Liver (tissue), 8 donors: ENCODE measurements at regions not wholly inside any gene's neighbourhood (a gene's known extent, or its start where the extent isn't known, plus 50 kb on each side); places are given as distances from the start of the nearest gene placed in this dataset.

Source experiments
- DNase-seq: peaks from one replicate; pipeline ENCODE4 v3.0.0-alpha.2; 2017; ENCODE audit warnings: low spot score
- H3K27ac ChIP-seq, 2 donors: one replicate each; pipeline ENCODE4 v1.7.0; 2013; ENCODE audit warnings: inconsistent platforms in 2 of 2, low read length in 2 of 2, control low read depth in 1 of 2, low read depth in 1 of 2, mild to moderate bottlenecking in 1 of 2
- H3K27me3 ChIP-seq, 4 donors: one replicate each; pipeline versions ENCODE4 v1.6.1 to v1.7.0; 2013; ENCODE audit warnings: low read length in 3 of 4, inconsistent platforms in 1 of 4, mild to moderate bottlenecking in 1 of 4, moderate library complexity in 1 of 4; ENCODE audit not compliant: control insufficient read depth in 4 of 4, insufficient read depth in 4 of 4
- H3K36me3 ChIP-seq, 4 donors: one replicate each; pipeline versions ENCODE4 v1.6.1 to v1.7.0; 2013; ENCODE audit warnings: low read length in 3 of 4, mild to moderate bottlenecking in 3 of 4, low read depth in 1 of 4, moderate library complexity in 1 of 4; ENCODE audit not compliant: control insufficient read depth in 4 of 4, insufficient read depth in 3 of 4
- H3K4me1 ChIP-seq, 4 donors: one replicate each; pipeline versions ENCODE4 v1.6.1 to v1.7.0; 2013; ENCODE audit warnings: low read length in 3 of 4, mild to moderate bottlenecking in 3 of 4, moderate library complexity in 1 of 4; ENCODE audit not compliant: control insufficient read depth in 4 of 4, insufficient read depth in 4 of 4
- H3K4me3 ChIP-seq, 3 donors: one replicate each; pipeline versions ENCODE4 v1.6.1 to v1.7.0; 2013; ENCODE audit warnings: low read length in 3 of 3, control low read depth in 1 of 3, low read depth in 1 of 3, mild to moderate bottlenecking in 1 of 3
- H3K9ac ChIP-seq, 2 donors: one replicate each; pipeline ENCODE4 v1.7.0; 2013; ENCODE audit warnings: low read length in 2 of 2, mild to moderate bottlenecking in 2 of 2, moderate library complexity in 2 of 2, control low read depth in 1 of 2, low read depth in 1 of 2
- H3K9me3 ChIP-seq, 4 donors: one replicate each; pipeline versions ENCODE4 v1.6.1 to v1.7.0; 2013; ENCODE audit warnings: low read length in 3 of 4; ENCODE audit not compliant: control insufficient read depth in 4 of 4
- CTCF ChIP-seq: fragments of 150-350 bp; IDR thresholded peaks from 2 replicates; pipeline ENCODE4 v1.5.1; 2017; ENCODE audit warnings: improper control_type of control experiment, low read depth, low read length; ENCODE audit not compliant: missing input control
- EGR1 ChIP-seq, 2 donors: IDR thresholded peaks; 2 replicates each; pipeline ENCODE4 v1.6.1; 2016 to 2018; ENCODE audit warnings: antibody characterized with exemption in 2 of 2, low read depth in 2 of 2
- FOXA1 ChIP-seq: IDR thresholded peaks from 2 replicates; pipeline ENCODE4 v1.6.1; 2016; ENCODE audit warnings: antibody characterized with exemption
- GABPA ChIP-seq, 2 donors: IDR thresholded peaks in 1 of 2; conservative IDR thresholded peaks in 1 of 2; 2 replicates each; pipeline ENCODE4 v1.6.1; 2016; ENCODE audit warnings: antibody characterized with exemption in 2 of 2, mild to moderate bottlenecking in 1 of 2, moderate library complexity in 1 of 2
- HNF4A ChIP-seq, 2 donors: conservative IDR thresholded peaks; 2 replicates each; pipeline ENCODE4 v1.6.1; 2016; ENCODE audit warnings: antibody characterized with exemption in 2 of 2, mild to moderate bottlenecking in 2 of 2
- JUND ChIP-seq, 2 donors: IDR thresholded peaks; 2 replicates each; pipeline ENCODE4 v1.6.1; 2016; ENCODE audit warnings: antibody characterized with exemption in 2 of 2
- MAX ChIP-seq: IDR thresholded peaks from 2 replicates; pipeline ENCODE4 v1.6.1; 2016; ENCODE audit warnings: antibody characterized with exemption
- NR2F2 ChIP-seq: IDR thresholded peaks from 2 replicates; pipeline ENCODE4 v1.6.1; 2016; ENCODE audit warnings: antibody characterized with exemption
- RAD21 ChIP-seq, 2 donors: IDR thresholded peaks; 2 replicates each; pipeline ENCODE4 v1.6.1; 2016; ENCODE audit warnings: antibody characterized with exemption in 2 of 2, mild to moderate bottlenecking in 2 of 2
- REST ChIP-seq: IDR thresholded peaks from 2 replicates; pipeline ENCODE4 v1.6.1; 2016; ENCODE audit warnings: antibody characterized with exemption, mild to moderate bottlenecking
- RXRA ChIP-seq, 2 donors: IDR thresholded peaks; 2 replicates each; pipeline ENCODE4 v1.6.1; 2017 to 2018; ENCODE audit warnings: antibody characterized with exemption in 2 of 2, mild to moderate bottlenecking in 1 of 2
- SP1 ChIP-seq: IDR thresholded peaks from 2 replicates; pipeline ENCODE4 v1.6.1; 2018; ENCODE audit warnings: antibody characterized with exemption, mild to moderate bottlenecking
- TAF1 ChIP-seq: conservative IDR thresholded peaks from 2 replicates; pipeline ENCODE4 v1.6.1; 2016; ENCODE audit warnings: antibody characterized with exemption, mild to moderate bottlenecking
- YY1 ChIP-seq: IDR thresholded peaks from 2 replicates; pipeline ENCODE4 v1.6.1; 2016; ENCODE audit warnings: antibody characterized with exemption, mild to moderate bottlenecking
- ZBTB33 ChIP-seq: IDR thresholded peaks from 2 replicates; pipeline ENCODE4 v1.6.1; 2016; ENCODE audit warnings: antibody characterized with exemption
- WGBS: extraction: QIAGEN DNeasy Blood & Tissue Kit; methylation state at CpG from one replicate; pipeline ENCODE4 v1.1.7; 2013; 5-methylcytosine and 5-hydroxymethylcytosine counted together
- donor health status: healthy.
- donor health status: healthy.
- donor health status: healthy.
- donor health status: healthy.
- donor health status: healthy.

GRCh38 chr17:74123350-74123749 lies 80.1 kb upstream of the RPL38 start (continued):
- no peak for TF ChIP-seq RXRA (IDR thresholded peaks at IDR 0.05)

GRCh38 chr17:74123866-74124444 lies 79.5 kb upstream of the RPL38 start:
- Histone ChIP-seq H3K27me3 (peaks cover 0 to 3% (median 0%) of the 10 kb centered on the region in 4 donors), H3K9me3 (no peaks in the 10 kb centered on the region), H3K4me3 (no peak overlapping the region), H3K27ac (no peak overlapping the region), H3K9ac (no peak overlapping the region), H3K4me1 (no peaks in the 10 kb centered on the region), H3K36me3 (no peaks in the 10 kb centered on the region)
- TF ChIP-seq NR2F2 (no peak), FOXA1 (no peak), RXRA (IDR thresholded peaks at IDR 0.05) (no peak), EGR1 (IDR thresholded peaks at IDR 0.05; ENCODE audit: low read depth in 2 of 2) (no peak), SP1 (no peak)
- 84% methylated on average over 9 of the region's 9 CpGs for WGBS
- DNase-seq, result no peak

- no peaks in the 10 kb centered on the region for H3K9me3 ChIP-seq
- no peak overlapping the region for H3K27ac ChIP-seq
- H3K36me3 ChIP-seq, result no peaks in the 10 kb centered on the region
- H3K27me3 ChIP-seq, result peaks cover 0 to 2% (median 0%) of the 10 kb centered on the region in 4 donors
- H3K9ac ChIP-seq, result no peak overlapping the region
- no peak for TF ChIP-seq ZBTB33
- TF ChIP-seq YY1, result no peak
- TF ChIP-seq GABPA (IDR thresholded peaks at IDR 0.05 in 1 of 2, conservative IDR thresholded peaks at IDR 0.05 in 1 of 2), result no peak
- DNase-seq, result no peak
- no peak overlapping the region for H3K4me3 ChIP-seq
- WGBS, result 27% methylated on average over 4 of the region's 4 CpGs
- no peaks in the 10 kb centered on the region for H3K4me1 ChIP-seq
Measured at GRCh38 chr17:74125156-74125555, 78.3 kb upstream of the RPL38 start.

GRCh38 chr17:74126179-74126900 lies 77.1 kb upstream of the RPL38 start:
- no peak overlapping the region for H3K4me3 ChIP-seq
- H3K27ac ChIP-seq, result no peak overlapping the region
- DNase-seq, result no peak
- peaks cover 0 to 2% (median 0%) of the 10 kb centered on the region in 4 donors for H3K27me3 ChIP-seq
- no peaks in the 10 kb centered on the region for H3K36me3 ChIP-seq
- H3K9ac ChIP-seq, result no peak overlapping the region
- H3K4me1 ChIP-seq, result no peaks in the 10 kb centered on the region
- 64% methylated on average over 11 of the region's 11 CpGs for WGBS
- H3K9me3 ChIP-seq, result no peaks in the 10 kb centered on the region
- TF ChIP-seq REST, result no peak
- no peak for TF ChIP-seq TAF1
- TF ChIP-seq CTCF, result no peak
- TF ChIP-seq JUND (IDR thresholded peaks at IDR 0.05), result no peak
- TF ChIP-seq MAX, result no peak
- no peak for TF ChIP-seq HNF4A (conservative IDR thresholded peaks at IDR 0.05)
- no peak for TF ChIP-seq ZBTB33
- TF ChIP-seq EGR1 (IDR thresholded peaks at IDR 0.05; ENCODE audit: low read depth in 2 of 2), result no peak
- no peak for TF ChIP-seq FOXA1
- TF ChIP-seq RAD21 (IDR thresholded peaks at IDR 0.05), result no peak
- TF ChIP-seq GABPA (IDR thresholded peaks at IDR 0.05 in 1 of 2, conservative IDR thresholded peaks at IDR 0.05 in 1 of 2), result no peak
- no peak for TF ChIP-seq YY1
